IPS DF 19.7 (cell line): ENCODE measurements at regions not wholly inside any gene's neighbourhood (a gene's known extent, or its start where the extent isn't known, plus 50 kb on each side); places are given as distances from the start of the nearest gene placed in this dataset.
"Not testable (repeated sequence)": the region's sequence is repeated elsewhere in the genome, so short reads cannot be mapped to it uniquely, and the experiment has no call there.

ENCODE experiments used
- DNase-seq: peaks from one replicate; pipeline ENCODE4 v3.0.0-alpha.2; 2013; ENCODE audit warnings: low read depth, low spot score

GRCh38 chr2:52724585-52724984 lies 1043.0 kb upstream of the CHAC2 start:
- no peak for DNase-seq

GRCh38 chr2:52717836-52718235 lies 1049.8 kb upstream of the CHAC2 start:
- no peak for DNase-seq

DNA sequence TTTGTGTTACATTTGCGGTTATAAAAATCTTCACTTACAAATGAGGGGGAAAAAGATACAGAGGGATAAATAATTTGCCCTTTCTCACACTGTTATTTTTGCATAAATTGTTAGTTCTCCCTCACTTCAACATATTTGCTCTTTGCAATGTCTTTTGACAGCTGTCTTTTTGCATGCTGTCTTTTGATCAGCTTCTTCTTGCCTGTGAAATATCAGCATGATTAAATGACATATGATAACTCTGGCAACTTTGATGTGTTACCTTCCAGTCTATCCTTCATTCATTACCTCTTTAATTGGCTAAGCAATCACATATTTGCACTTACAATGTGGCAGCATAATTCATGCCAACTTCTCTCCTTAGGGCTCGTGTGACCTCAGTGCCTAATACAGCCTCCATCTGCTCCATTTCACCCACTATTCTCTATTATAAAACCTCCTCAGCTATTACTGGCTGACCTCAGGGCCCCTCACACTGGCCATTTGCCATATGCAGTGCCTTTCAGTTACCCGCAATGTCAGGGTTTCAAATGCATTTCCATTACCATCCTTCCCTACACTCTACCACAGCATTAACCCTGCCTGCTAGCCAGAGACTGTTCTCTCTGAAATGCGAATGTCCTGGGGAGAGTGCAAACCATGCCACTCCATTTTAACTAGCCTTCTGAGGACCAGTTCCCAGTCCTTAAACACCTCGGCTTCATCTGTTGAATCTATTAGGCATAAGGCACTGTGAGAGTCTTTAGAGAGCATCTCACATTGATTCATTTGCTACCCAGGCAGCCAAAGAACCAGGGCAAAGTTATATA lies 1056.6 kb upstream of the CHAC2 start:
- DNase-seq = no peak

DNA sequence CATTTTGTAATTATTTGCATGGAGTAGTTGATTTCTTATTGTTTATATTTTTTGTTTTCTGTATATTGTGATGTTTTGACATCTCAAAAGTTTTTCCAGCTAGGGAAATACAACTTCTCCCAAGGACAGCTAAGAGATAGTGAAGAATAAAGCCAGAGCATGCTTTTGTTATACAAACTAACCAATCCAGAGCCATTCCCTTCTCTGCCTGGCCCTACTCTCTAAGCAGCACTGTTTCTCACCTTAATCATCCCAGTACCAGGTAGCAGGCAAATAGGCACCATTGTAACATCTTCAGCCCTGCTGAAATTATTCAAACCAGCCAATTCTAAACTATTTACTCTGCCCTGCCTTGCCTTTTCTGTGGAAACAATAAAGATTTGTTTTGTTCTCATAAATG lies 1063.4 kb upstream of the CHAC2 start:
- no peak for DNase-seq

GRCh38 chr2:52703004-52703403 lies 1064.6 kb upstream of the CHAC2 start:
- DNase-seq = no peak

- no peak for DNase-seq
Observed at GRCh38 chr2:52698408-52698807, 1069.2 kb upstream of the CHAC2 start.

DNA sequence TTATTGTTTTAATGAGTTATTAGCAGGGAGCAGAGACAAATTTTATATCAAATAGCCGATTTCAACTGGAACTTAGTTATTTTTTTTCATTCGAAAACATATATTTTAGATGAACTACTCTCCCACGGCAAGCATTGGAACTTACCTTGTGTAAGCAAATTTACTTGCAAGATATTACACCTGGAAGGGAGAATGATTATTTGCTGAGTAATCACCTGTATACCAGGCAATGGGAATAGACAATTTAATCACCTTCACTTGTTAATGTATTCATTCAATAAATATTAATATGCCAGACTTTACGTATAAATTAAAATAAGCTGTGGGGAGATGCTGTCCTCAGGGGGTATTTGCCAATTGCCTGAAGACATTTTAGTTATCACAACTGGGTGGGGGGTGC lies 1069.9 kb upstream of the CHAC2 start:
- DNase-seq = no peak

DNA sequence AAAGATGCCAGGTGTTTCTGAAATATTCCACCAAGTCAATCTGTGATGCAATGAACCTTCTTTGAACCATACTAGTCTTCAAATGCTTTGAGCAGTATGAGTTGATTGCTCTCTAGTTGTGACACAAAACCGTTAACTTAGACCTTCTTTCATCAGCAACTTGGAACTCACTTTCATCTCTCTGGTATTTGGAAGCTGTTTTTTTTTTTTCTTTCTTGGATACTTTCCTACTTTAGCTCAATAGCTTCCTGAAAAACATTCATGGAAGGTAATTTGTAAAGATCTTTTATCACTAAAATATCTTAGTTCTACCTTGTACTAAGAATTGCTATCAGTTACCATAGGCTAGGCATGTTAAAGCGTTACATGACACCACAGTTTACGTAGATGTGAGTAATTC lies 1071.9 kb upstream of the CHAC2 start:
- DNase-seq = no peak

DNA sequence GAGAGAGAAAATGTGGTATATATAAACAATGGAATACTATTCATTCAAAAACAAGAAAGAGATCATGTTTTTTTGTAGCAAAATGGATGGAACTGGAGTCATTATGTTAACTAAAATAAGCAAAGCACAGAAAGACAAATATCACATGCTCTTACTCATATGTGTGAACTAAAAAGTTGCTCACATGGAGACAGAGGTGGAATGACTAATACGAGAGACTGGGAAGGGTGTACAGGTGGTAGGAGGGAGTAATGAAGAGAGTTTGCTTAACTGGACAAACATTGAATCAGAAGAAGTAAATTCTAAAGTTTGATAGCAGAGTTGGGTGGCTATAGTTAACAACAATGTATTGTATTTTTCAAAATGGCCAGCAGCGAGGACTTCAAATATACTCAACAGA lies 1080.7 kb upstream of the CHAC2 start:
- DNase-seq = no peak

- DNase-seq = no peak
Observed at GRCh38 chr2:52676056-52676455, 1091.5 kb upstream of the CHAC2 start.

GRCh38 chr2:52668724-52669123 lies 1098.9 kb upstream of the CHAC2 start:
- no peak for DNase-seq

DNA sequence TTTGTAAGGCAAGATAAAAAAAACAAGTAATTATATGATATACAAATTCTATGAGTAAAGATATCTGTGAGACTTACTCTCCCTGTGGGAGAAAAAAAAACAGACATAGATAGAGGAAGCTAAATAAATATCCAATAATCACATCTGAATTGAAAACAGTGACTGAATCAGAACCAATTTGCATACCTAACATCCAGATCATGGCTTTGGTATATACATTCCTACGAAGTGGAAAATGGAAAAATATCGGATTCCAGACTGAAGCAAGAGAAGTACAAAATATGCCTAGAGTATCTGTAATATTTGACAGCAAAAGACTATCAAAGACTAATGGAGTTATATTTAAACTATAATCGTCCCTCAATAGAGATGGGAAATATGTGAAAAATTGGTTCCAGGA lies 1108.1 kb upstream of the CHAC2 start:
- no peak for DNase-seq

GRCh38 chr2:52658598-52658997 lies 1109.0 kb upstream of the CHAC2 start:
- no peak for DNase-seq

GRCh38 chr2:52639692-52640091 lies 1127.9 kb upstream of the CHAC2 start:
- DNase-seq = no peak

DNA sequence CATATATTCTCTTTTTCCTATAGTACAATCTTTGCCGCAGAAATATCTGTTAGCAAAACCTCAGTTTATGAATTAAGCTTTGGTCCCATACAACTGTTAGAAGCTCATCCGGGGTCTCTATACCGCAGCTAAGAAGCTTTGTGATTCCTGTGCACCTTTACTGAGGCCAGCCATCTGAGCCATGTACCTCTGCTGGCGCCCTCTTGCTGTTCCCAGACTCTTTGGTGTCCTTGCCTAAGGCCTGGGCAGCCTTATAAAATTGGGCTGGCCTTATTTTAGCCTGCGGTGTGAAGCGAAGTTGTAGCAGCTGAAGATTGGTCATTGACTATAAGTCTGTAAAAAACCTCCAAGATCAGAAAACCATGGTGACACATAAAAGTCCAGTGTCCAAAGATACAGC lies 1135.1 kb upstream of the CHAC2 start:
- DNase-seq = peak; percentile 25

GRCh38 chr2:52629944-52630343 lies 1137.7 kb upstream of the CHAC2 start:
- DNase-seq = no peak

DNA sequence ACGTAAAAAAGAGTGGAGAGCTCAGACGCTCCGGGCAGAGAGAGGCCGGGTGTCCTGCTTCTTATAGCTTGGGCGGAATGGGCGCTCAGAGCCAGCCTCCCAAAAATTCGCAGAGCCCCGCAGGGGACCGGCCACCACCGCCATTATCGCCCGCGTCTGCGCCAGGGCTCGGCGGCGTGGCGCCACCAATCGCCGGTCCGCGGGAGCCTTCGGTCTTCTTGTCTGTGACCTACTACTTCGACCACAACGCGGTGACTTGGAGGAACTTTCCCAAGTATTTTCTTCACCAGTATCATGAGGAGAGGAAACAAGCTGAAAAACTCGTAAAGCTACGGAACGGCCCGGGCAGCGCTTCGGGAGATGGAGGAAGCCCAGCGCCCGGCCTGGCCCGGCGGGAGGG lies 1138.1 kb upstream of the CHAC2 start:
- DNase-seq = no peak

DNA sequence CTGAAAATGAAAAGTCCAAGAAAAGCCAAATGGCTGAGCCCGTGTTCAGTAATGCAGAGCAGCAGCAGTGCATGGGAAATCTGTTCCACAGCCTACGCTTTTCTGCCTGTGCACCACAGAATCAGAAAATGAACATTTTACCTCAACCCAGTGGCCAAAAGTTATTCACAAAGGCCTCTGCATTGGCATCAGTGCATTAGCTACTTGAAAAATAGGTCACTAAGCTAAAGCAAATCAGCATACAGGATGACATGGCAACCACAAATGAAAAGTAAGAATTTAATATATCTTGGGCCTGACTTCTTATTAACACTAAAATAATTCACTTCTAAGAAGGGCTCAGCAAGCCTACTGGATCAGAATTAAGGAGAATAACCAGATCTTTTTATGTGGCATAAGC lies 1145.3 kb upstream of the CHAC2 start:
- DNase-seq = no peak

DNA sequence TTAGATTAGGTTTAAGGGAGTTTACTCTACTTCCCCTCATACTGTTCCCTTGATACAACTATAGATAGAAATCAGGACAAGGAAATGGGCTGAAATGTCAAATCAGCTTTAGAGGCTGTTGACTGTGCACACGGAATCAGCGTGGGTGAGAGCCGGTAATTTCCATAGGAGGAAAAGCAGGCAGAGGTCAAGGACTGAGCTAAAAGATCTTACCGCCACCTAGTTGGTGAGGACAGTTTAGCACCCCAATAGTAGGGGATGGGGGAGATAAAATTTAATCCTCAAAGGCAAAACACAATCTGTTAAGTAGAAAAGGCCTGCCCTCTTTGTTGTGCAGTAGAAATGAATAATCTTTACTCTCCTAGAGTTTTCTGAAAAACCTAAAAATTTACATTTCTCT lies 1154.5 kb upstream of the CHAC2 start:
- peak; percentile 20 for DNase-seq

GRCh38 chr2:52611759-52612158 lies 1155.8 kb upstream of the CHAC2 start:
- DNase-seq = no peak

DNA sequence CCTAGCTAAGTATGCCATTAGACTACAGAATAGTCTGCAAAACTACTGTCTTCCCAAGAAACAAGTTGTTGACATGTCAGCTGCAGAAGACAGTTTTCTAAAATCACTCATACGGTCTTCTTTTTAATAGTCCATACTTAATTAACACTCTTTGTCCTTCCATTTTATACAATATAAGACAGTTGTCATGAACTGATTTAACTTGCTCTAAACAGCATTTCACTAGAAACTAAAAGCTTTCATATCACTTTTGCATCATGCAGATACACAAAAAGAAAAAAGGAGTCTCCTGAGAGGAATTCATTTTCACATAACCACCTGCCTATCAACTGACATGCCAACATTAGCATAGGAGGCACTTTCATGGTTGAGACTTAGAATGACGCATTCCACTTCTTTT lies 1159.6 kb upstream of the CHAC2 start:
- no peak for DNase-seq

- DNase-seq = no peak
Observed at GRCh38 chr2:52597346-52597745, 1170.3 kb upstream of the CHAC2 start.

DNA sequence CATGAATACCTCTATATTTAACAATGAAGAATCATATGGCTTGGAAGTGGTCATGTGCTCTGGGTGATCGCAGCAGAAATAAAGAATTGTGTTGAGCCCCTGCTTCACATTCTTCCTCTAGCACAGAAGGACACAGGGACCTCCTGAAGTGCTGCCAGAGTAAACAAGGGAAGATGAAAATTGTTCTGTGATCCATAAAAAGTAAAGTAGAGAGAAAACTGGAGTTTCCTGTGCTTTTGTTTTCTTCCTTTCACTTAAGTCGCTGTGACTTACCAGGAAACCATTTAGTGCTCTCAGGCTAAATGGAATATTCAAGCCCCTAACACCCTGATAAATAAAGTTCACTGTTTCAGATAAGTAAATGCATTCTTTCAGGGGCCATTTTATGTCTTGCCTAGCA lies 1173.6 kb upstream of the CHAC2 start:
- DNase-seq = no peak

GRCh38 chr2:52584071-52584470 lies 1183.5 kb upstream of the CHAC2 start:
- DNase-seq = not testable (repeated sequence)
